Astrocyte (in vitro differentiated cells and primary cell): ENCODE measurements at regions not wholly inside any gene's neighbourhood (a gene's known extent, or its start where the extent isn't known, plus 50 kb on each side); places are given as distances from the start of the nearest gene placed in this dataset.

Experiments used
- DNase-seq: peaks from one replicate; pipeline ENCODE4 v3.0.0-alpha.2; 2010; ENCODE audit warnings: low read depth
- FAIRE-seq: peaks from 2 replicates; lab custom pipeline; 2011; peaks lifted over from hg19 to GRCh38; lab: Jason Lieb, UNC
- H2AFZ ChIP-seq: 2 replicates; pipeline ENCODE4 v1.6.0; 2012; ENCODE audit warnings: low read depth, low read length, inconsistent platforms
- H3K27ac ChIP-seq: 2 replicates; pipeline ENCODE4 v1.5.1; 2011; ENCODE audit warnings: low read depth, low read length, inconsistent platforms
- H3K27me3 ChIP-seq: 2 replicates; pipeline ENCODE4 v1.6.0; 2011; ENCODE audit warnings: low read length, inconsistent platforms; ENCODE audit not compliant: insufficient read depth
- H3K36me3 ChIP-seq: 2 replicates; pipeline ENCODE4 v1.5.1; 2011; ENCODE audit warnings: low read length, inconsistent platforms; ENCODE audit not compliant: insufficient read depth
- H3K4me1 ChIP-seq: 2 replicates; pipeline ENCODE4 v1.5.1; 2011; ENCODE audit warnings: low read length, inconsistent platforms; ENCODE audit not compliant: insufficient read depth
- H3K4me2 ChIP-seq: 2 replicates; pipeline ENCODE4 v1.6.0; 2012; ENCODE audit warnings: low read length, inconsistent platforms
- H3K4me3 ChIP-seq: 2 replicates; pipeline ENCODE4 v1.5.1; 2011; ENCODE audit warnings: low read depth, mild to moderate bottlenecking, low read length, inconsistent platforms; ENCODE audit not compliant: insufficient read depth
- H3K79me2 ChIP-seq: 2 replicates; pipeline ENCODE4 v1.6.0; 2012; ENCODE audit warnings: mild to moderate bottlenecking, low read length, inconsistent platforms; ENCODE audit not compliant: insufficient read depth
- H3K9ac ChIP-seq: 2 replicates; pipeline ENCODE4 v1.6.0; 2012; ENCODE audit warnings: mild to moderate bottlenecking, low read length, inconsistent platforms
- H3K9me3 ChIP-seq: 2 replicates; pipeline ENCODE4 v1.5.1; 2012; ENCODE audit warnings: low read depth, mild to moderate bottlenecking, low read length, inconsistent platforms; ENCODE audit not compliant: insufficient read depth
- H4K20me1 ChIP-seq: 2 replicates; pipeline ENCODE4 v1.6.0; 2012; ENCODE audit warnings: low read length, inconsistent platforms; ENCODE audit not compliant: insufficient read depth
- H3K27ac Mint-ChIP-seq: one replicate; pipeline ENCODE4 v1.8.0; 2021; ENCODE audit warnings: mild to moderate bottlenecking, mixed read lengths; ENCODE audit not compliant: unreplicated experiment
- H3K27me3 Mint-ChIP-seq: one replicate; pipeline ENCODE4 v1.8.0; 2021; ENCODE audit warnings: low read depth, mixed read lengths; ENCODE audit not compliant: unreplicated experiment
- H3K36me3 Mint-ChIP-seq: one replicate; pipeline ENCODE4 v1.8.0; 2021; ENCODE audit warnings: low read depth, mixed read lengths; ENCODE audit not compliant: unreplicated experiment
- H3K4me1 Mint-ChIP-seq: one replicate; pipeline ENCODE4 v1.8.0; 2021; ENCODE audit warnings: low read depth, mixed read lengths; ENCODE audit not compliant: unreplicated experiment
- H3K4me3 Mint-ChIP-seq: one replicate; pipeline ENCODE4 v1.8.0; 2021; ENCODE audit warnings: mild to moderate bottlenecking, moderate library complexity, mixed read lengths; ENCODE audit not compliant: unreplicated experiment
- H3K9me3 Mint-ChIP-seq: one replicate; pipeline ENCODE4 v1.8.0; 2021; ENCODE audit warnings: mild to moderate bottlenecking, mixed read lengths; ENCODE audit not compliant: unreplicated experiment
- CTCF ChIP-seq: IDR thresholded peaks from 2 replicates; pipeline ENCODE4 v1.5.1; 2011; ENCODE audit warnings: low read depth, mild to moderate bottlenecking, inconsistent platforms, low read length, moderate library complexity; ENCODE audit not compliant: insufficient read depth
- EZH2 ChIP-seq: IDR thresholded peaks from 2 replicates; pipeline ENCODE4 v1.6.1; 2012; ENCODE audit warnings: mild to moderate bottlenecking, low read length, inconsistent platforms; ENCODE audit not compliant: insufficient read depth

- Histone ChIP-seq H2AFZ (no peak overlapping the region), H3K79me2 (no peaks in the 10 kb centered on the region), H3K4me1 (no peaks in the 10 kb centered on the region), H3K4me3 (no peak overlapping the region), H3K27ac (no peak overlapping the region), H3K4me2 (no peak overlapping the region), H3K36me3 (no peaks in the 10 kb centered on the region), H3K9ac (no peak overlapping the region), H3K9me3 (peaks cover 2% of the 10 kb centered on the region), H3K27me3 (no peaks in the 10 kb centered on the region), H4K20me1 (no peaks in the 10 kb centered on the region)
- no peaks in the 10 kb centered on the region for H3K4me1 Mint-ChIP-seq
- TF ChIP-seq CTCF (no peak), EZH2 (no peak)
- H3K36me3 Mint-ChIP-seq = no peaks in the 10 kb centered on the region
- H3K4me3 Mint-ChIP-seq = no peak overlapping the region
- peaks cover 13% of the 10 kb centered on the region for H3K27me3 Mint-ChIP-seq
- FAIRE-seq (no peak), DNase-seq (no peak)
- H3K9me3 Mint-ChIP-seq = peaks cover 14% of the 10 kb centered on the region
- H3K27ac Mint-ChIP-seq = no peak overlapping the region
These were observed 893.2 kb downstream of the BRD1 start for GRCh38 chr22:48934446-48934845.

- Histone ChIP-seq H3K27ac (no peak overlapping the region), H3K4me1 (no peaks in the 10 kb centered on the region), H3K9ac (no peak overlapping the region), H3K79me2 (no peaks in the 10 kb centered on the region), H3K4me2 (no peak overlapping the region), H4K20me1 (no peaks in the 10 kb centered on the region), H3K9me3 (no peaks in the 10 kb centered on the region), H3K27me3 (no peaks in the 10 kb centered on the region), H2AFZ (no peak overlapping the region), H3K36me3 (no peaks in the 10 kb centered on the region), H3K4me3 (no peak overlapping the region)
- Mint-ChIP-seq H3K36me3 (no peaks in the 10 kb centered on the region), H3K9me3 (peaks cover 9% of the 10 kb centered on the region), H3K27ac (no peak overlapping the region), H3K27me3 (peaks cover 19% of the 10 kb centered on the region), H3K4me1 (no peaks in the 10 kb centered on the region), H3K4me3 (no peak overlapping the region)
- DNase-seq (no peak), FAIRE-seq (no peak)
- TF ChIP-seq CTCF (no peak), EZH2 (no peak)
These were observed 896.2 kb downstream of the BRD1 start for GRCh38 chr22:48931452-48931851.

GRCh38 chr22:48929276-48929790 lies 898.3 kb downstream of the BRD1 start:
- Histone ChIP-seq H3K4me3 (no peak overlapping the region), H3K4me2 (no peak overlapping the region), H4K20me1 (no peaks in the 10 kb centered on the region), H3K79me2 (no peaks in the 10 kb centered on the region), H2AFZ (no peak overlapping the region), H3K9ac (no peak overlapping the region), H3K4me1 (no peaks in the 10 kb centered on the region), H3K27me3 (no peaks in the 10 kb centered on the region), H3K9me3 (no peaks in the 10 kb centered on the region), H3K36me3 (no peaks in the 10 kb centered on the region), H3K27ac (no peak overlapping the region)
- Mint-ChIP-seq H3K36me3 (no peaks in the 10 kb centered on the region), H3K4me1 (no peaks in the 10 kb centered on the region), H3K27me3 (peaks cover 19% of the 10 kb centered on the region), H3K4me3 (no peak overlapping the region), H3K9me3 (peaks cover under 1% of the 10 kb centered on the region), H3K27ac (no peak overlapping the region)
- TF ChIP-seq EZH2 (no peak), CTCF (no peak)
- FAIRE-seq = no peak
- DNase-seq = no peak
